Nucleus accumbens (tissue), 56 donors: ENCODE measurements at regions not wholly inside any gene's neighbourhood (a gene's known extent, or its start where the extent isn't known, plus 50 kb on each side); places are given as distances from the start of the nearest gene placed in this dataset.

Source experiments
- DNase-seq, 56 donors: peaks; one replicate each; lab custom pipeline; 2025; lab: John Stamatoyannopoulos, UW

DNA sequence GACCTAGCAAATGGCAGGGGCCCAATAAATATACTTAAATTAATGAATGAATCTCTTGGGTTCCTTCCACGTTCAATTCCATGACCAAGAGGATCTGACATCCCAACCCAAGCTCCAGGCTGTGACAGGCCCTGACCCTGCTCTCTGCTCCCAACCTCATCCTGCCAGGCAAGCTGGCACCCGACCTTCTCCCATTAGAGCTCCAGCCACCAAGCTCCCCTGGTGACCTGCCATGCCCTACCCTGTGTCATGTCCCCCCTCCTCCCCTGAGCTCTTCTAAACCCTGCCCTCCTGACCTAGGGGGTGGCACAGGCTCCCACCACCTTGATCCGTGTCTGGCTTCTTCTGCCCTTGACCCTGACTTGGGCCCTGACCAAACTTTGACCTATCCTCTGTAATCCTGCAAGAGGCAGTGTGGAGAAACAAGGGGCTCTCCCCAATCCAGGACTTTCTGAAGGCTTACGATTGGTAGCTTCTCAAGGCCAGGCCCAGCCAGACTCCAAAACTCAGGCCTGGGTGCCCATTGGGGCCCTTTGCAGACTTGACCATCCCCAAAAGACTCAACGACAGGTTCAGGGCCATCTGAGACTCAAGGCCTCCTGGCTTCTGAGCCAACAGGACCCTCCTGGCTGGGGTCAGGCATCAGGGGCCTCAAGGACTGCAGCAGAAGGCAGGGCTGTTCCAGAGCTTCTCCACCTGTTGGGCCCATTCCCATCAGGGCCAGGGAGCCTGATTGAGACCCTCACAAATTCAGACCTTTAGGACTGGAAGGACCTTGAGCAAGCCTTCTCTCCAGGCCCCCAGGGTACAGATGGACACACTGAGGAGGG lies 249.0 kb downstream of the PTPRU start:
- no peak for DNase-seq

DNA sequence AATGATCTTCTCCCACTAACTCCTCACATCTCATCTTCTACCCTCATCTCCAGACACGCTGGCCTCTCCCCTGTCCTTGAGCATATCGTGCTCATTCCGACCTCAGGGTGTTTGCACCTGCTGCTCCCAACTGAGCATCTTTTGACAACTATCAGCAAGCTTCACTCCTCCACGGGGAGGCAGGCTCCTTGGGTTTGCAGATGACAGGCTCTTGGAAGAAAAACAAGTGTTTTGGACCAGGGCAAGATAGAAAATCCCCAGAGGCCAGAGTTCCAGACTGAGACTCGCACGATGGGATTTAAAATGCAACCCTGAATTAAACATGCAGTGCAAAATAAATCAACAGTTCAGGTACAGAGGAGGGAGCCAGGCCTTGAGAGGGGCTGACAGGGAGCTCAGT lies 246.7 kb downstream of the PTPRU start:
- DNase-seq = no peak

DNA sequence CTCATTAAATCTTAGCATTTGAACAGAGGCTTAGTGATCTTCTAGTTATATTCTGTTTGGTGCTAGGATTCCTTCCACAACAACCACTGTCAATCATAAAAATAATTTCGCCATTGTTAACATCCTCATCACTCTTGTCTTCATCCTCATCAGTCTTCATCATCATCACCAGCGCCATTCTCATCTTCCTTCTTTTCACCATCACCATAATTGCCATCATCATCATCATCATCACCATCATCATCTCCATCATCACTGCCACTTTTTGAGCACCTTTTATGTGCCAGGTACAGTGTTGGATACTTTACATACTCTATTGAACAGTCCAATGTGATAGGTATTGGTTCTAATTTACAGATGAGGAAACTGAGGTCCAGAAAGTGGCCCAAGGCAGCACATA lies 245.7 kb downstream of the PTPRU start:
- no peak for DNase-seq

DNA sequence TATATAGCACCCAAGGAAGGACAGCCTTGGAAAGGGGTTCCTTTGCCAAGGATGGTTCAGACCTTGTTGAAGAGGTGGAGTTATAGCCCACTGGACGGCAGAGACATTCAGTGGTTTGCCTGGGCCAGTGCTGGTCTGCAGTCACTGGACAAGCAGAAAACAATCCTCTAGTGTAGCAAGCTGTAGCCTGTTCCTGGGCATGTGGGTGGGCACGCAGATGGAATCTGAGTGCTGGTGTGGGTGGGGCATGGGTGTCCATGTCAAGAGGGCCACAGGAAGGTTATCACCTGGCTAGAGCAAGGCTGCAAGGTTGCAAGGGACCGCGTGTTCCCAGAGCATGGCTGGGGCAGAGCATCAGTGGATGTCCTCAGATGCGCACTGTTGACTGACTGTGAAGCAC lies 244.7 kb downstream of the PTPRU start:
- no peak for DNase-seq

DNA sequence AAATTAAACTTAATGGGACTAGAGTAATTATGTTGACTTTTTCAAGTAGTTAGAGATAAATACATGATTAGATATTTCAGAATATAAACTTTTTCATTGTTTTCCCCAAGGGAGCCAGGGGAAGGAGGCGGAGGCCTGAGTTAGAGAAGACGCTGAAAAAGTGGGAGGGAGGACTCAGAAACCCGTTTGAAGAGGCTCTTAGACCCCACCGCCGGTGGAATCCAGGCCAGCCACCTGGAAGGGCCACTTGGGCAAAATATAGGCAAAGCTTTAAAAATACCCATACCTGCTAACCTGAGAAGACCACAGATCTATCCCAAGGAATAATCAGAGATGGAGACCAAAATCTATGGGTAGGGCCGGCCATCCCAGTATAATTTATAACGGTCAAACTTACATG lies 242.6 kb downstream of the PTPRU start:
- DNase-seq = no peak

DNA sequence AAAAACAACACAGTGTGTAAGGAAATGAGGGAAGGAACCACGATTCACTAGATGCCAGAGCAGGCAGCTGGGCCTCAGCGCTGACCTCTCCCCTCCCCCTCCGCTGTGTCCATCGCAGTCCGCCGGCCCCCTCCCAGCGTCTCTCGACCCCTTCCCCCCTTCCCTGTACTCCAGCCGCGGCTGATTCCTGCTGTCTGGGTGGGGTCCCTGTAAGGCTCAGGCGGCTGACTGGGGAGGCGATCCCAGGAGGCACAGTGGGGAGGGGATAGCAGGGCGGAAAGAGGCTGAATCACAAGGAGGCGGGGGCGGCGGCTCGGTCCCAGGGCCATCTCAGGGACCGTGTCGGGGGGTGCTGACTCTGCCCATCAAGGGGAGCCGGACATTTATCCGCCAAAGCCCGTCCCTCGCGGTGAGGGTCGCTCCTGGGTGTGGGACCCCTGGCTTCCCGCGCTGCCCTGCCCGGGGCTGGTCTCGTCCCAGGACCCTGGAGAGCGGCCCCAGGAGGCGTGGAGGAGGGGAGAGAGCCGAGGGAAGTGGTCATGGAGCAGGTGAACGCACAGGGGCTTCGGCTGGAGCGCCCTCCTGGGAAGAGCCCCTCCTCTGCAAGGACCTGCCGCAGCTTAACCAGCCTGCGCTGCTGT lies 241.9 kb downstream of the PTPRU start:
- DNase-seq = no peak

DNA sequence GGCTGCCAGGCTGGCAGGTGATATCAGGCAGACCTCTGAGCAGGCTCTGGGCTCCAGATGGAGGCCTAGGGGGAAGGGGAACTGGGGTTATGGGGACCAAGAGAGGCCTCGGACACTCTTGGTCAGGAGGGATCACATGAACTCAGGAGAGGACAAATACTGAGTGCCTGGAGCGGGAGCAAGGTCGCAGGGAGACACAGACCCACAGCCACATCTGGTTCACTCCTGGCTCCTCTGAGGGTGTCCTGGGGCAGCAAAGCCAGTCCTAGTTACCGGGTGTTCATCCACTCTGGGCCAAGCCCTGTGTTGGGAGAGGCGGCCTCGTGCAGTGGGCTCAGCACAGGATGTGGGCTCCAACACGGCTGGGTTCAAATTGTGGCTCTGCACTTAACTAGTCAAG lies 239.0 kb downstream of the PTPRU start:
- DNase-seq = no peak

DNA sequence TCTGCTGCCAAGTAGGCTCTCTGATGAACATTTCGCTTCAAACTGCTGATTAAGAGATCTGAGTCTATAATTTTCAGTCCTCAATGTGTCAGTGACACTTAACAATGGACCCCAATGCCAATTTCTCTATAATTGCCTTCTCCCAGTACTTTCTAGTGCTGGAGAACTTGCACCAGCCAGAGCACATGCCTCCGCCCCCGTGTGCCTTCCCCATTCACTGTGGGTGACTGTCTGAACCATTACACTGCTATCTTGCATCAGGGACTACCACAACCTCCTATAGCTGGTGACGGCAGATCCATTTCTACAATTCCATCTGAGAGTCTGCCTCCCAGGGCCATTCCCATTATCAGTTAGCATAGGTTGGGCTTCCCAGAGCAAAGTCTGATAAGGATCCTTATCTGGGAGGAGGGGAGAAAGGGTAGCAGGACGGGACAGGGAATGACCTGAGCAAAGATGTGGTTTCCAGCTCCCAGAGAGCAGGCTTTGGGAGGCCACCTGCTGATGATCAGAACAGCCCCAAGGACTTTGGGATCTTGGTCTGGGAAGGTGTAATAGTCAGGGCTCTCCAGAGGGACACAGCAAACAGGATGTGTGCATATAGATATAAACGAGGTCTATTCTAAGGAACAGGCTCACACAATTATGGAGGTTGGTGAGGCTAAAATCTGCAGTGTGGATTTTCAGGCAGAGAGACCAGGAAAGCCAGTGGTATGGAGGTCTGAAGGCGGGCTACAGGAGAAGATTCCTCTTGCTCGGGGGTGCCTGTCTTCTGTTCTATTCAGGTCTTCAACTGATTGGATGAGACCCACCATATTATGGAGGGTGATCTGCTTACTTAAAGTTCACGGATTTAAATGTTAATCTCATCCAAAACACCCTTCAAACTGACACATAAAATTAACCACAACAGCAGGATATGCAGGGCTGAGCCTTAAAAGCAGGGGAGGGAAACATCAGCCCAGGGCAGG lies 238.2 kb downstream of the PTPRU start:
- no peak for DNase-seq

DNA sequence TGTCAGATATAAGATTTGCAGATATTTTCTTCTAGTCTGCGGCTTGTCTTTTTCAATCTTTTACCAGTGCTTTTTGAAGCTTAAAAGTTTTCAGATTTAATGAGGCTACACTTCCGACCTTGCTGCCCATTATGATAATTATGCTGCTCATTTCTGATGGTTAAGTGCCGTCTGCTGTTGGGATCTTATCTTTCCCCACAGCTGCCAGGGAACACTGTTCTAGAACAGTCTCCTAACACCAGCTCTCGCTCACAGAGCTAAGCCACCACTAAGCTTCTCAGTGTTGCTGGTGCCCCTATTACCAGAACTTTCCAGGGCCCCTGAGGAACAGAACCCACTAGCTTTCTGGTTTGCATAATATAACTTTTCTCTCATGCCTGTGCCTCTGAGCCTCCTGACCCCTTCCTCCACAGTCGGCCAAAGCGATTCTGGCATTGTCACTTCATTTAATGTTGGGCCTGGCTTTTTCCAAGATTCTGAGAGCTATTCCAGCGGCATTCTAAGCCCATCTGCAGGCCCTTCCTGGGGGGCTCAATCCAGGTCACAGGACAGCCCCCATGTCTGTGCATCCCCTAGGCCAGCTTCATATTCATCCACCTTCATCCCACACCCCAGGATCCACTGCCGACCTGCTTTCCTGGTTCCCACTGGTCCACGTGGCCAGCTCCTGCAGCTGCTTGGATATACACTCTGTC lies 237.0 kb downstream of the PTPRU start:
- DNase-seq = no peak

DNA sequence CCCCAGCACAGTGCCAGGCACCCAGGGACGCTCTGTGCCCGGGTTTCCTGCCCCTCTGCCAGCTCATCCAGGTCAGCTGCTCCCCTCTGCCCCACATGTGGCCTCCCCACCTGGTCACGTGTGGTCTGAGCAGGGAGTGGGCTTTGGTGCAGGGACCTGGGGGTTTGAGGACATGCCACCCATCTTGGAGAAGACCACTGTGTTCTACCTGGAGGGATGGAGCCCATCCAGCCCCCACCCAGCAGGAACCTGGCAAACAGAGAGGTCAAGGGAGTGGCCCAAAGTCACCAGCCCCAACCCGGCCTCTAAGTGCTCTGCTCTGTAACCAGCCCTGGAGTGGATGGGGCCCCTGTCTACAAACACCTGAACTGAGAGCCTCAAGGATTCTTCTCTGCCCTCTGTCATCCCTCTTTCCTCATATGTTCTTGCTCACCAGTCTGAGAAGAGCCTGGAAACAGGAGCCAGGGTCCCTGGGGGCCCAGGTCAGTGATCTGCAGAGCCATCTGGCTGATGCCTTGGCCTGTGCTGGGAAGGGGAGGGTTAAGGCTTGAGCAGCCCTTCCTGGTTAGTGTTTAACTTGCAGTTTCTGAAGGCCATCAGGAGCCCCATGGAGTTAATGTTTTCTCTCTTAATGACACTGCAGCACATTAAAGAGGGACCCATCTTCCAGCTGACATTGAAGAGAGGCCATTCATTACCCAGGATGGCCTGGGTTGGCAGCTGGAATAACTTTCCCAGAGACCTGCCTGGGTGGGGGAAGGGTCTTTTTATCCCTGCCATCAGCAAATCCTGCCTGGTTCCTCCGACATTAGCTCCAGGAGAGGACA lies 235.4 kb downstream of the PTPRU start:
- no peak for DNase-seq

DNA sequence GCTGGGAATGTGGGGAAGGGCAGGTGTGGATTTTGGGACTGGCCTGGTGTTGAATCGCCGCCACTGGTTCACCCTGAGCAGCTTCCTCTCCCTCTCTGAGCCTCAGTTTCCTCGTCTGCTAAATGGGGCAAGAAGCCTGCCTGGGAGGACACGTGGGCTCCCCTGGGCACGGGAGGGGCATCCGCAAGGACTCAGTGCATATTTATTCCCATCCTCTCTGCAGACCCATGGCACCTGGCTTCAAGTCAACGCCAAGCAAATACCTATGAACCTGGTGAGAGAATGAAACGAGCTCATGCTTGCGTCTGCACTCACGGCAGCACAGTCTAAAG lies 234.4 kb downstream of the PTPRU start:
- DNase-seq = no peak

DNA sequence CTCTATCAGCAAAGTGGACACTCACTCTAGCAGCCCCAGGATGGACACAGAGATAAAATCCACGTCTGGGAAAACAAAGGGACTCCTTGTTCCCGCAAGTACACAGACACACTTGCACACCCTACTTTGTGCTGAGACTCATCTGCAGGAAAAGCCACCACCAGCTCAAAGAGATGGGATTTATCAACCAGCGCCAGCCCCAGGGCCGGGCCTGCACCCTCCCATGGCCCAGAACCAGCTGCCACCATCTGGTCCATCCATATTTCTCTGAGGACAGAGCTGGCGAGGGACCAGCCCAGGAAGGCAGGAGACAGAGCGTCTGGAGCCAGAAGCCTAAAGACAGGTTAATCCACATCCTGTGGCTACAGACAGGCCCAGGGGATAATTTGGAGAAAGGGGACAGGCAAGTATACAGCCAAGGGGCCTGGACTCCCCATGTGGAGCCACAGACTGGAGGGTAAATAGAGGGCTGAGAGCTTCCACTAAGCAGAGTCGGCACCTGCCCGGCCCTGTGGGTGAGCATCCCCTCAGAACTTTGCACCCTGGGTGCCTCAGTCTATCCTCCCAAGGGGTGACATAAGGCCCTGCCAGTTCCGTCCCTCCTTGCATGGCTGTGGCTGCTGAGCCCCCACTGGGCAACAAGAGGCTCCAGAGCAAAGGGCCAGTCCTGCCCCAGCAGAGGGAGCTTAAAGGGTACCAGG lies 233.9 kb downstream of the PTPRU start:
- DNase-seq = no peak

DNA sequence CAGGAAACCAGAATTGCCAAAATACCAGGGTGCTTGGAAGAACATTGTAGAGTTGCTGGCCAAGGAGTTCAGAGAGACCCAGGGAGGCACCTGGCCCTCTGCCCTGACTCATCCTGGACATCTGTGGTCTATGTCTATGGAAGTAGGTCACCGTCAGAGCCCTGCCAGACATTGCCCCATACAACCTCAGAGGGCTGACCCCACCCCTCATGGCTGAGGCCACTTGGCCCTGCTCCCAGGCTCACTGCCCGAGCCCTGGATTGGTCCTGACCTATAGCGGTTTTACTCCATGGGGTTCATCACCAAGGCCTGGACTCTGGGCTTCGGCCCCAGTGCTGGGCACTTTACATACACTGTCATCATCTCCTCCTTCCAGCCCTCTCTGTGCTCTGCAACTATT lies 233.1 kb downstream of the PTPRU start:
- peak in 1 of 56 donors; percentile 14 for DNase-seq

DNA sequence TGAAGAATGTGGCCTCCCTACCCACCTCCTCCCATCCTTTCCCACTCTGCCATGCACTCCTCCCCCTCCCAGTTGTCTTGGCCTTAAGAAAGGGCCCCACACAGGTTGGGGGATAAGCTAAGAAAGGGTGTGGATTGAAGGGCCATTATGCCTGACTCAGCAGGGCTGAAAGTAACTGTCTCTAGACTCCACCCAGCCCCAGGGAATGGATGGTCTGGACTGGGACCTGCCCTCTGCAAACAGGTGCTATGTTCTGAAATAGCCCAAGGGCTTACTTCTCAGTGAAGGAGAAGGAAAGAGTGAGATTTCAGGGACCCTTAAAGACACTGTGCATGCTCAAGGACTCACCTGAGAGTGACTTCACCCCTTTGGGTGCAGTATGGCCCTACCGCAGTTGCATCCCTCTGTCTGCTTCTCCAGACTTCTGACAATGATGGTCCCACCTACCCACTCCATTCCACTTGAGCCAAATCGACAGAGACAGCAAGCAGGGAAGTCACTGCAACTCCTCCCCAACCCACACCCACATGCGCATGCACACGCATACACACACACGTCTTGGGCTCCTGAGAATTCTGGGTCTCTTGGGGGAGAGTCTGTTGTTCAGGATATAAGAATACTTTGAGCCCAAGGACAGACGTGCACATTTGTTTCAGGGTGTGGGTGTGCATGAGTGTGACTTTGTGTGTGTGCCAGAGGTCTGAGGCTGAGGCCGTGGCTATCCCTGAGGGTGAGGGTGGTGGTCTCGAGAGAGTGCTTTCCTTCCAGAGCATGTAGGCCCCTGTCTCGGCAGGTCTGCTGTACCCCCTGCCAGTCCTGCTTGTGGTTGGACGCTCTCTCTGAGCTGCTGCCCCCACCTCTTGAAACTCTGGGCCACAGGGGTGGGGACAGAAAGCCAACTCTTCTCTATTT lies 231.9 kb downstream of the PTPRU start:
- no peak for DNase-seq

DNA sequence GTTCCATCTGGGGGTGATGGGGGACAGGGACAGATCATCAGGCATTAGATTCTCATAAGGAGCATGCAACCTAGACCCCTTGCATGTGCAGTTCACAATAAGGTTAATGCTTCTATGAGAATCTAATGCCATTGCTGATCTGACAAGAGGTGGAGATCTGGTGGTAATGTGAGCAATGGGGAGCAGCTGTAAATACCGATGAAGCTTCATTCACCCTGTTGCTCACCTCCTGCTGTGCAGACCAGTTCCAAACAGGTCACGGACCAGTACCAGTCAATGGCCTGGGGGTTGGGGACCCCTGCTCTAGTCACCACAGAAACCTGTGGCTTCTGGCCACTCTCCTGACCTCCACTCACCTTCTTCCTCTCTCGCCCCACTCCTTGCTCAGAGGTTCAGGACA lies 229.9 kb downstream of the PTPRU start:
- no peak for DNase-seq

DNA sequence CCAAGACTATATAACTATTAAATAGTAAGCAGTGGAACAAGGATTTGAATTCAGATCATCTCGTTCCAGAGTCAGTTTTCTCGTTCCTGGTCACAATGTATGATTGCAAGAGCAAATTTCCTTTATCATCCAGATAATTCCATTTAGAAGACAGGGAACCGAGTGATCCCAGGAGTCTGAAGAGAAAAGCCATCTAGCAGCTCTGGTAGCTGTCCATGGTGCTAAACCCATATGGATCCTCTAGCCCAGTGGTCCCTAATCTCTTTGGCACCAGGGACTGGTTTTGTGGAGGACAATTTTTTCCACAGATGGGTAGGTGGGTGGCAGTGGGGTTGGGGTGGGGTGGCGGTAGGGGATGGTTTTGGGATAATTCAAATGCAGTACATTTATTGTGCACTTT lies 229.4 kb downstream of the PTPRU start:
- DNase-seq = no peak

DNA sequence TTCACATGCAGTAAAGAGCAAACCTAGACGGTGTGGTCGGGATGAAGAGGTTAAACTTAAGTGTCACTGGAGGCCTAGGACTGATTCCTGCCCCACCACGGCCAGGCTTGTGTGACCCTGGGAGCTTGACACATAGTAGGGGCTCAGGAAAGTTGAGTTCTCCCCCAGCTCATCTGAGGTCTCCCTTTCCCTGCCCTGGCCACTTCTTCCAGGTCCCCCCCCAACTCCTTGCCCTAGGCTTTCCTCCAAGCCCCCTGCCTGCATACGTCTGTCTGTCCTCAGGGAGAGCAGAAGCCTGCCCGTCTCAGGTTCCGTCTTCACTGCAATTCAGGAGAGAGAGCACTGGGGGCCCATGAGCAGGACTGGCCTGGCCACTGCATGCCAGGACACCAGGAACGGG lies 225.8 kb downstream of the PTPRU start:
- DNase-seq = no peak

DNA sequence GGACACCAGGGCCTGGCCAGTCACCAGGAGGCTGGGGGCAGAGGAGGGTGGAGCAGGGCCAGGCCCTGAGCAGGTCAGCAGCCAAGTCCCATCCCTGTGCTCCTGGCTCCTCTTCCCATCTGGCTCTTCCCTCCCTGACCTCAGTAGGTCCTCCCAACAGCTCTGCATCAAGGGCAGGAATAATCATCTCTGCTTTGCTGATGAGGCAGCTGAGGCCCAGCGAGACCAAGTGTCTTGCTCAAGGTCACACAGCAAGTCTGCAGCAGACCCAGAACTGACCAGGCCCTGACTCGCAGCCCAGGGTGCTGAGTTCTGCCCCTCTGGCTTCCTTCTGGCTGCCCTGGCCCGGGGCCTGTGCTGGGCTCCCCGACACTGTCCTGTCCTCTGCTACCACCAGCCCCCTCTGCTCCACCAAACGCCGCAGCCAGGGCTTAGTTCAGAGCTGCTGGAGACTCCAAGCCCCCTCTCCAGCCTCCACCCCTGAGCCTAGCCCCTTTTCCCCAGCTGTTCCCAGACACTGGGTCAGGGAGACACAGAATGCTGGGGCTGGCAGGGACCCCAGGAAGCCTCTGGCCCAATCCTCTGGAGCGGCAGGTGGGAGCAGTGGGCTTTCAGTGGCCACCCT lies 224.9 kb downstream of the PTPRU start:
- no peak for DNase-seq
